GM12865 (cell line): ENCODE measurements at regions not wholly inside any gene's neighbourhood (a gene's known extent, or its start where the extent isn't known, plus 50 kb on each side); places are given as distances from the start of the nearest gene placed in this dataset.

Source experiments
- DNase-seq: peaks from one replicate; pipeline ENCODE4 v3.0.0; 2010; ENCODE audit warnings: low read depth
- H3K4me3 ChIP-seq: 2 replicates; pipeline ENCODE4 v1.5.1; 2011; ENCODE audit warnings: mild to moderate bottlenecking, low read depth, low read length, control low read depth
- TF ChIP-seq, protein P1 (sequence below): IDR thresholded peaks from 2 replicates; pipeline ENCODE4 v1.5.1; 2011; ENCODE audit warnings: low read length, control low read depth, low read depth, inconsistent platforms; ENCODE audit not compliant: insufficient read depth; ENCODE audit errors: missing control alignments

DNA sequence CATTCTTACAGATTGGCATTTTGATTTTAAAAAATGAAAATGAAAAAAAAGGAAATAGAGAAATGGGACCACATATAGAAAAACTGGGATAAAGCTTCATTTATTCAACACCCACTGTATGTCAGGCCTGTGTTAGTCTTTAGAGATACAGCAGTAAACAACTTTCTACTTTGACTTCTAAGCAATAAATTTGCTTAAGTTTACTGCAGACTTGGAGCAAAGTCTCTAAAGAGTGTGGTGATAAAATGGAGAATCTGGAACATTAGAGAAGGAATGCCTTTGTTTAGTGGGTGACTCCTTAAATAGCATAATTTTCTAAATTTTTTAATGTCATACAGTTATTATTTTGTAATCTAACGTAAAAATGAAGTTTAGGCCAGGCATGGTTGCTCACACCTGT, 80.7 kb upstream of the CNKSR3 start:
- no peak overlapping the region for H3K4me3 ChIP-seq
- no peak for DNase-seq
- TF ChIP-seq, protein P1, sequence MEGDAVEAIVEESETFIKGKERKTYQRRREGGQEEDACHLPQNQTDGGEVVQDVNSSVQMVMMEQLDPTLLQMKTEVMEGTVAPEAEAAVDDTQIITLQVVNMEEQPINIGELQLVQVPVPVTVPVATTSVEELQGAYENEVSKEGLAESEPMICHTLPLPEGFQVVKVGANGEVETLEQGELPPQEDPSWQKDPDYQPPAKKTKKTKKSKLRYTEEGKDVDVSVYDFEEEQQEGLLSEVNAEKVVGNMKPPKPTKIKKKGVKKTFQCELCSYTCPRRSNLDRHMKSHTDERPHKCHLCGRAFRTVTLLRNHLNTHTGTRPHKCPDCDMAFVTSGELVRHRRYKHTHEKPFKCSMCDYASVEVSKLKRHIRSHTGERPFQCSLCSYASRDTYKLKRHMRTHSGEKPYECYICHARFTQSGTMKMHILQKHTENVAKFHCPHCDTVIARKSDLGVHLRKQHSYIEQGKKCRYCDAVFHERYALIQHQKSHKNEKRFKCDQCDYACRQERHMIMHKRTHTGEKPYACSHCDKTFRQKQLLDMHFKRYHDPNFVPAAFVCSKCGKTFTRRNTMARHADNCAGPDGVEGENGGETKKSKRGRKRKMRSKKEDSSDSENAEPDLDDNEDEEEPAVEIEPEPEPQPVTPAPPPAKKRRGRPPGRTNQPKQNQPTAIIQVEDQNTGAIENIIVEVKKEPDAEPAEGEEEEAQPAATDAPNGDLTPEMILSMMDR: no peak

DNA sequence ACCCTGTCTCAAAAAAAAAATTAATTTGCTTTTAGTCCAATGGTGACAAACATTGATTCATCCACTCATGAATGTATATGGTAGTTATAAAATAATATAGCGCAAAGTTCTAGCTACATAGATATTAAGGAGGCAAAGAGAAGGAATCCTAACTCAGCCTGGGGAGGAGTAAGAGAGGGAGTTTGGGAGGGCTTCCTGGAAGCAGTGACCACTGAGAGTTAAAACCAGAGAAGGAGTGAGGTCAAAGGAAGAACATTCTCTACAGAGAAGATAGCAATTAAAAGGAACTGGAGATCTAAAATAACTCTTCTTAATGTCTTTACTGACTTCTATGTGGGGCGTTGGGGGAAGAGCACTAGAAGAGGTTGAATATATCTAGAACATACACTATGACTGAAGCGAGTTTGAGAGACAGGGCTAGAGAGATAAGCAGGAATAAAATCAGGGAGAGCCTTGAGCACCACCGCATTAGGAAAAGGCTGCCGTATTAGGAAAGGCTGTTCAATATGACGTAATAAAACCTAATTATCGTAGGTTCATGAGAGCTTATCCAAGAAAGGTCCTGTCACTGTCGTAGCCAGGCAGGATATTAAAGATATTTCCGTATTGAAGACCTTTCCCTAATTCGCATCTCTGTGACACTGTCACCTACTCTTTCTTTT, 81.8 kb upstream of the CNKSR3 start:
- H3K4me3 ChIP-seq: no peak overlapping the region
- TF ChIP-seq, protein P1: no peak
- DNase-seq: no peak

DNA sequence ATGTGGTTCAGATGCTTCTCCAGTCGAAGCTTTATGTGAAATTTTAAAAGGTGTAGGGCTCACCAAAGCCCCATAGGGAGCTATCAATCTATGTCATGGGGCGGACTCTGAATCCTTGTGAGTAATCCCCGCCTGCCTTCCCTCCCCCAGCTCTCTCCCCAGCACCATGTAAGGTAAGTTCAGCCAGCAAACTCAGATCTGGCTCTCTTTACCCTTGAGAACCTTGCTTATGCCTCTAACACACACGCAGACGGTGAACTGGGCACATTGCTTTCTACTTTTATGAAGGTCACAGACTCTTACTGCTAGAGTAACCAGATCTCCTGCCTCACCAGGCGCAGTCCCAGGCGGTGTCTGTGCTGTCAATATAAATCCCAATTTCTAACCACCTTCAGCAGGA, 82.6 kb upstream of the CNKSR3 start:
- DNase-seq: no peak
- H3K4me3 ChIP-seq: no peak overlapping the region
- TF ChIP-seq, protein P1: no peak

DNA sequence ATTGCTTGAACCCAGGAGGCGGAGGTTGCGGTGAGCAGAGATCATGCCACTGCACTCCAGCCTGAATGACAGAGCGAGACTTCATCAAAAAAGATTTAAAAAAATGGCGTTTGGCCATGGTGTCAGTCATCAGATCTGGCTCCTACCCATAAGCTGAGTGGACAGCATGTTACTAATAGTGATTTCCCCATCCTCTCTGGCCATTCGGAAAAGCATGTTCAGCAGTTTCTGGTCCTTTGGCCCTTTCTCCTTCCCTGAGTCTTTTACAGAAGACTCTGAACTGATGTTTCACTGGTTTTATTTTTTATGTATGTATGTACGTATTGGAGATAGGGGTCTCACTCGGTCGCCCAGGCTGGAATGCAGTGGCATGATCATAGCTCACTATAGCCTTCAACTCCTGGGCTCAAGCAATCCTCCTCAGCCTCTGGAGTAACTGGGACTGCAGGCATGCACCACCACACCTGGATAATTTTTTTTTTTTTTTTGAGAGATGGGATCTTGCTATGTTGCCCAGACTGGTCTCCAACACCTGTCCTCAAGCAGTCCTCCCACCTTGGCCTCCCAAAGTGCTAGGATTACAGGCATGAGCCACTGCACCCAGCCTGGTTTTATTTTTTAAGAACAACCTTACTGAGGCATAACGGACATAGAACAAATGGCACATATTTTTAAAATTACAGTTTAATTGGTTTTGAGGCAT, 84.2 kb upstream of the CNKSR3 start:
- DNase-seq: no peak
- H3K4me3 ChIP-seq: no peak overlapping the region
- TF ChIP-seq, protein P1: no peak

DNA sequence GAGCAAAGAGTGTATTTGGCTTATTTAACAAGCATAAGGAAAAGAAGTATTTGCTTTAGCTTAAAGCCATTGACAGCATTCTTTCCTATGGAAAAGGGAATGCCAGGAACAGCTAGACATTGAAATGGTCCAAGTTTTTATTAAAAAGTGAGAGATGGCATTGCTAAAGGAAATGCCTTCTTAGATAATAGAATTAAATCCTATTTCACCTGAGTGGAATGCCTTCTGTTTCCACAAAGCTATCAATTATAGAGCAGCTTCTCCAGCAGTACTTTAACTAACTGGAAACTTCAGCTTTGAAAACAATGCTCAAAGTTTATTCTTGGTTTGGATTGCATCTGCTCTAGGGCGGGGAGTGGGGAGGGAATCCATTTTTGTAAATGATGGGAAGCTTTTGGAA, 85.1 kb upstream of the CNKSR3 start:
- no peak overlapping the region for H3K4me3 ChIP-seq
- no peak for DNase-seq
- TF ChIP-seq, protein P1: no peak

DNA sequence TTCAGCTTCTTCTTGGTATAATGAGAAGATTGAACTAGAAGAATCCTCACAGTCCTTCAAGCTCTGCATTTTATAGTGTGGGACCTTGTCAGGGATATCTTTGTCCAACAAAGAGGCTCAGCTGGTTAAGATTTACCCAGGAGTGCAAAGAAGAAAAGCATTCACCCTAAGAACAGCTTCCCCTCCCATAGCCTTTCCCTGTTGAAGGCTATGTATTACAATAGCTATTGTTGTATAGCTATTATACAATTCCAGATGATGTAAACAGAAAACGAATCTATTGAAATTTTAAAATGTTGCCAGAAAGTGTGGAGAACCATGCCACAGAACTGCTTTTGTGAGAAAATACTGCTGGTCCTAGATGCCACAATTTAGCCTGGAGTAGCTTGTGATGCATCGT, 85.5 kb upstream of the CNKSR3 start:
- TF ChIP-seq, protein P1: no peak
- H3K4me3 ChIP-seq: no peak overlapping the region
- DNase-seq: no peak
